ENCODE measurements at regions not wholly inside any gene's neighbourhood (a gene's known extent, or its start where the extent isn't known, plus 50 kb on each side); places are given as distances from the start of the nearest gene placed in this dataset.

DNA sequence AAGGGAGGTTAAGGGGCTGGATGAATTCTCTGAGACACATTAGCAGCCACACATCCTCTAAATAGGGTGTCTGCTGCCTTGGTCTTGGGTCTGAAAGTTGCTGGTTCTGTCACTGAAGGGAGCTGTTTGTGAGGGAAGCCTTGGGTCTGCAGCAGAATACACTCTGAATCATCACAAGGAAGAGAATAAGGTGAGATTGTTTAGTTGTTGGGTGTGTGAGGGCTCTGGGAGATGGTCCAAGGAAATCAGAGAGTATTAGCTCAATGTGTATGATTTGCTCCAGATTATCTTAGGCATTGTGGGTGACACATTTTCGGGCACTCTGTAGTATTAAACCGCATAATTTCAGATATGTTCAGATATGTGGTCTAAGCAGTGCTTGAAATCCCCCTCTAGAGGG, 548.5 kb downstream of the SLC4A3 start:
- H3K4me3 Mint-ChIP-seq (ENCODE audit: unreplicated experiment) = no peak overlapping the region
- peaks cover 9% of the 10 kb centered on the region for H3K4me1 Mint-ChIP-seq (ENCODE audit: insufficient read depth, unreplicated experiment)
- POLR2A ChIA-PET = no interaction called here
- CTCF ChIA-PET = no interaction called here
- TF ChIP-seq, protein P1, sequence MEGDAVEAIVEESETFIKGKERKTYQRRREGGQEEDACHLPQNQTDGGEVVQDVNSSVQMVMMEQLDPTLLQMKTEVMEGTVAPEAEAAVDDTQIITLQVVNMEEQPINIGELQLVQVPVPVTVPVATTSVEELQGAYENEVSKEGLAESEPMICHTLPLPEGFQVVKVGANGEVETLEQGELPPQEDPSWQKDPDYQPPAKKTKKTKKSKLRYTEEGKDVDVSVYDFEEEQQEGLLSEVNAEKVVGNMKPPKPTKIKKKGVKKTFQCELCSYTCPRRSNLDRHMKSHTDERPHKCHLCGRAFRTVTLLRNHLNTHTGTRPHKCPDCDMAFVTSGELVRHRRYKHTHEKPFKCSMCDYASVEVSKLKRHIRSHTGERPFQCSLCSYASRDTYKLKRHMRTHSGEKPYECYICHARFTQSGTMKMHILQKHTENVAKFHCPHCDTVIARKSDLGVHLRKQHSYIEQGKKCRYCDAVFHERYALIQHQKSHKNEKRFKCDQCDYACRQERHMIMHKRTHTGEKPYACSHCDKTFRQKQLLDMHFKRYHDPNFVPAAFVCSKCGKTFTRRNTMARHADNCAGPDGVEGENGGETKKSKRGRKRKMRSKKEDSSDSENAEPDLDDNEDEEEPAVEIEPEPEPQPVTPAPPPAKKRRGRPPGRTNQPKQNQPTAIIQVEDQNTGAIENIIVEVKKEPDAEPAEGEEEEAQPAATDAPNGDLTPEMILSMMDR (IDR thresholded peaks at IDR 0.05; ENCODE audit: unreplicated experiment) = no peak
- intact Hi-C loops (cut with micrococcal nuclease) = no loop called here
- no peak for DNase-seq (ENCODE audit: unreplicated experiment)
- no peaks in the 10 kb centered on the region for H3K27me3 Mint-ChIP-seq (ENCODE audit: insufficient read depth, unreplicated experiment)
- no peaks in the 10 kb centered on the region for H3K36me3 Mint-ChIP-seq (ENCODE audit: insufficient read depth, unreplicated experiment)
- H3K27ac Mint-ChIP-seq (ENCODE audit: low read depth, unreplicated experiment) = no peak overlapping the region
- BruUV-seq (replicated peaks) = no TSS peak
- no peaks in the 10 kb centered on the region for H3K9me3 Mint-ChIP-seq (ENCODE audit: unreplicated experiment)

- POLR2A ChIA-PET = no interaction called here
- Mint-ChIP-seq H3K4me3 (ENCODE audit: unreplicated experiment) (no peak overlapping the region), H3K36me3 (ENCODE audit: insufficient read depth, unreplicated experiment) (no peaks in the 10 kb centered on the region), H3K27ac (ENCODE audit: low read depth, unreplicated experiment) (no peak overlapping the region), H3K4me1 (ENCODE audit: insufficient read depth, unreplicated experiment) (peaks cover 15% of the 10 kb centered on the region), H3K27me3 (ENCODE audit: insufficient read depth, unreplicated experiment) (no peaks in the 10 kb centered on the region), H3K9me3 (ENCODE audit: unreplicated experiment) (no peaks in the 10 kb centered on the region)
- intact Hi-C loops (cut with micrococcal nuclease) = no loop called here
- BruUV-seq (replicated peaks) = no TSS peak
- CTCF ChIA-PET = no interaction called here
- DNase-seq (ENCODE audit: unreplicated experiment) = no peak
- TF ChIP-seq, protein P1 (IDR thresholded peaks at IDR 0.05; ENCODE audit: unreplicated experiment) = no peak
Observed at GRCh38 chr2:220178991-220179695, 551.7 kb downstream of the SLC4A3 start.

GRCh38 chr2:220181165-220181564, 553.7 kb downstream of the SLC4A3 start:
- CTCF ChIA-PET = no interaction called here
- Mint-ChIP-seq H3K4me1 (ENCODE audit: insufficient read depth, unreplicated experiment) (peaks cover 6% of the 10 kb centered on the region), H3K9me3 (ENCODE audit: unreplicated experiment) (no peaks in the 10 kb centered on the region), H3K36me3 (ENCODE audit: insufficient read depth, unreplicated experiment) (no peaks in the 10 kb centered on the region), H3K4me3 (ENCODE audit: unreplicated experiment) (no peak overlapping the region), H3K27me3 (ENCODE audit: insufficient read depth, unreplicated experiment) (no peaks in the 10 kb centered on the region), H3K27ac (ENCODE audit: low read depth, unreplicated experiment) (peak overlapping the region; percentile 51)
- POLR2A ChIA-PET = interaction anchor here (0.6 kb wide), 1 partner anchor 831 kb away, joined by 3 read pairs; no protein-coding TSS in a partner anchor
- no peak for DNase-seq (ENCODE audit: unreplicated experiment)
- TF ChIP-seq, protein P1 (IDR thresholded peaks at IDR 0.05; ENCODE audit: unreplicated experiment) = no peak
- no TSS peak for BruUV-seq (replicated peaks)
- intact Hi-C loops (cut with micrococcal nuclease) = no loop called here

DNA sequence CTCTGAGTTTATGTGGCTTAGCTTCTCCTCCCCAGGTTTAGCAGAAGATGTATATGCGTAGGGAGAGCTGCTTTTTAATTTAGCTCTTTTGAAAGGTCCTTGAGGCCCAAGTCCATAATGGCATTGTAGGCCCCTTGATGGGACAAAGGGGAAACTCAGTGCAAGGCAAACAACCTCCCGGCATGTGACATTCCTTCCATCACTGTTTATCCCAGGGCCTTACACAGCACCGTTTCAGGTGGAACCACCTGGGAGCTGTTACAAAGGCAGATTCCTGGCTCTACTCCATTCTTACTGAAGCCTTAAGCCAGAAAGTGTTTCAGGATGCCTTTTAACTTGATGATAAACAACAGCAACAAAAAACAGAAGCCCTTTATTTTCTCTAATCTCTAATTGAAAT, 555.4 kb downstream of the SLC4A3 start:
- TF ChIP-seq, protein P1 (IDR thresholded peaks at IDR 0.05; ENCODE audit: unreplicated experiment) = no peak
- H3K4me3 Mint-ChIP-seq (ENCODE audit: unreplicated experiment) = no peak overlapping the region
- POLR2A ChIA-PET = no interaction called here
- H3K9me3 Mint-ChIP-seq (ENCODE audit: unreplicated experiment) = no peaks in the 10 kb centered on the region
- no TSS peak for BruUV-seq (replicated peaks)
- intact Hi-C loops (cut with micrococcal nuclease) = no loop called here
- DNase-seq (ENCODE audit: unreplicated experiment) = no peak
- H3K4me1 Mint-ChIP-seq (ENCODE audit: insufficient read depth, unreplicated experiment) = peaks cover 7% of the 10 kb centered on the region
- no peaks in the 10 kb centered on the region for H3K36me3 Mint-ChIP-seq (ENCODE audit: insufficient read depth, unreplicated experiment)
- CTCF ChIA-PET = no interaction called here
- no peaks in the 10 kb centered on the region for H3K27me3 Mint-ChIP-seq (ENCODE audit: insufficient read depth, unreplicated experiment)
- H3K27ac Mint-ChIP-seq (ENCODE audit: low read depth, unreplicated experiment) = no peak overlapping the region
